Caco-2 (cell line): ENCODE measurements at regions not wholly inside any gene's neighbourhood (a gene's known extent, or its start where the extent isn't known, plus 50 kb on each side); places are given as distances from the start of the nearest gene placed in this dataset.

Source experiments
- BruUV-seq: library from RNA; stranded (reverse); fragments of 400-500 nt; replicated peaks from 2 replicates; lab custom pipeline; 2021; lab: Mats Ljungman, UMichigan
- CTCF ChIA-PET: fragments of 300-600 bp; sonication (Branson Sonifier 250); formaldehyde crosslinking; loops from one replicate; lab custom pipeline; 2022; ENCODE audit warnings: antibody characterized with exemption; lab: Charles Lee
- POLR2A ChIA-PET: fragments of 300-600 bp; sonication (Branson Sonifier 250); formaldehyde crosslinking; loops from one replicate; lab custom pipeline; 2022; ENCODE audit warnings: antibody characterized with exemption; lab: Charles Lee
- DNase-seq, 2 experiments: peaks; one replicate each; pipeline versions ENCODE4 v3.0.0 to v3.0.0-alpha.2; 2020 to 2022
- H3K27me3 ChIP-seq: replicated peaks from 2 replicates; pipeline ENCODE4 v1.6.0; 2011; ENCODE audit warnings: low read length; ENCODE audit not compliant: control insufficient read depth, insufficient read depth
- H3K36me3 ChIP-seq: 2 replicates; pipeline ENCODE4 v1.5.1; 2011; ENCODE audit warnings: low read length; ENCODE audit not compliant: control insufficient read depth, insufficient read depth
- H3K4me1 ChIP-seq: fragments of 250-450 bp; sonication (Bioruptor Pico); 2 replicates; pipeline ENCODE4 v1.5.1; 2020; ENCODE audit warnings: mild to moderate bottlenecking
- H3K4me3 ChIP-seq: 2 replicates; pipeline ENCODE4 v1.5.1; 2011; ENCODE audit warnings: low read depth, mild to moderate bottlenecking, control low read depth, low read length
- H3K9me3 ChIP-seq: fragments of 250-450 bp; sonication (Bioruptor Pico); 2 replicates; pipeline ENCODE4 v1.5.1; 2020; ENCODE audit warnings: mild to moderate bottlenecking, moderate library complexity
- H3K27ac Mint-ChIP-seq: one replicate; pipeline ENCODE4 v1.8.0; 2022; ENCODE audit warnings: mixed read lengths; ENCODE audit not compliant: unreplicated experiment
- H3K27me3 Mint-ChIP-seq: one replicate; pipeline ENCODE4 v1.8.0; 2022; ENCODE audit warnings: mixed read lengths; ENCODE audit not compliant: insufficient read depth, unreplicated experiment
- H3K36me3 Mint-ChIP-seq: one replicate; pipeline ENCODE4 v1.8.0; 2022; ENCODE audit warnings: mild to moderate bottlenecking, mixed read lengths; ENCODE audit not compliant: insufficient read depth, unreplicated experiment
- H3K4me1 Mint-ChIP-seq: one replicate; pipeline ENCODE4 v1.8.0; 2022; ENCODE audit warnings: low read depth, mixed read lengths; ENCODE audit not compliant: unreplicated experiment
- H3K4me3 Mint-ChIP-seq: one replicate; pipeline ENCODE4 v1.8.0; 2022; ENCODE audit warnings: mild to moderate bottlenecking, moderate library complexity, mixed read lengths; ENCODE audit not compliant: unreplicated experiment
- H3K9me3 Mint-ChIP-seq: one replicate; pipeline ENCODE4 v1.8.0; 2022; ENCODE audit warnings: mixed read lengths; ENCODE audit not compliant: unreplicated experiment
- intact Hi-C: fragments of 100-400 bp; cut with micrococcal nuclease; formaldehyde crosslinking; loops from one replicate; pipeline ENCODE4 v1.10.0; 2022; ENCODE audit not compliant: unreplicated experiment
- TF ChIP-seq, protein P1 (sequence below), 2 experiments: fragments of 200-600 bp in 1 of 2; IDR thresholded peaks; 1 replicate in 1 of 2; 2 replicates in 1 of 2; pipeline versions ENCODE4 v1.5.1 to v1.8.0; 2011 to 2022; ENCODE audit warnings: antibody characterized with exemption in 1 of 2, control low read depth in 1 of 2, inconsistent platforms in 1 of 2, low read depth in 1 of 2, low read length in 1 of 2, mild to moderate bottlenecking in 1 of 2, moderate library complexity in 1 of 2; ENCODE audit not compliant: insufficient read depth in 1 of 2, severe bottlenecking in 1 of 2, unreplicated experiment in 1 of 2

- no TSS peak for BruUV-seq
- no peak overlapping the region for H3K4me3 ChIP-seq
- POLR2A ChIA-PET = no interaction called here
These were observed 385.4 kb downstream of the BRINP2 start for GRCh38 chr1:177556163-177556562.

DNA sequence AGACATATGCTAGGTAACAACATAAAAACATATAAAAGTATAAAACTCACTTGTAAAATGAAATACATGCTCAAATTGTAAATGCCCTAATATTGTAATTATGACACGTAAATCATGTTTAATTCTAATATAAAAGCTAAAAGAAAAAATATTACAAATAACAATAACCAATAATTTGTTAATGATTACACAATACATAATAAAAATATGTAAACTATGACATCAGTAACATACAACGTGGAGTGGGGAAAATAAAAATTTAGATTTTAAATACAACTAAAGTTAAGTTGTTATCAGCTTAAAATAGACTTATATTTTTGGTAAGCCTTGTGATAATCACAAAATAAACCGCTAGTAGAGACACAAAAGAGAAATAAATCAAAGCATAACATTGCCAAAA lies 376.4 kb downstream of the BRINP2 start:
- TF ChIP-seq, protein P1, sequence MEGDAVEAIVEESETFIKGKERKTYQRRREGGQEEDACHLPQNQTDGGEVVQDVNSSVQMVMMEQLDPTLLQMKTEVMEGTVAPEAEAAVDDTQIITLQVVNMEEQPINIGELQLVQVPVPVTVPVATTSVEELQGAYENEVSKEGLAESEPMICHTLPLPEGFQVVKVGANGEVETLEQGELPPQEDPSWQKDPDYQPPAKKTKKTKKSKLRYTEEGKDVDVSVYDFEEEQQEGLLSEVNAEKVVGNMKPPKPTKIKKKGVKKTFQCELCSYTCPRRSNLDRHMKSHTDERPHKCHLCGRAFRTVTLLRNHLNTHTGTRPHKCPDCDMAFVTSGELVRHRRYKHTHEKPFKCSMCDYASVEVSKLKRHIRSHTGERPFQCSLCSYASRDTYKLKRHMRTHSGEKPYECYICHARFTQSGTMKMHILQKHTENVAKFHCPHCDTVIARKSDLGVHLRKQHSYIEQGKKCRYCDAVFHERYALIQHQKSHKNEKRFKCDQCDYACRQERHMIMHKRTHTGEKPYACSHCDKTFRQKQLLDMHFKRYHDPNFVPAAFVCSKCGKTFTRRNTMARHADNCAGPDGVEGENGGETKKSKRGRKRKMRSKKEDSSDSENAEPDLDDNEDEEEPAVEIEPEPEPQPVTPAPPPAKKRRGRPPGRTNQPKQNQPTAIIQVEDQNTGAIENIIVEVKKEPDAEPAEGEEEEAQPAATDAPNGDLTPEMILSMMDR (IDR thresholded peaks at IDR 0.05; ENCODE audit: insufficient read depth in 1 of 2, low read depth in 1 of 2, low read length in 1 of 2, severe bottlenecking in 1 of 2, unreplicated experiment in 1 of 2) = no peak
- H3K27me3 Mint-ChIP-seq = no peaks in the 10 kb centered on the region
- intact Hi-C loops = no loop called here

More at GRCh38 chr1:177556163-177556562, 385.4 kb downstream of the BRINP2 start:
- TF ChIP-seq, protein P1 (IDR thresholded peaks at IDR 0.05; ENCODE audit: insufficient read depth in 1 of 2, low read depth in 1 of 2, low read length in 1 of 2, severe bottlenecking in 1 of 2, unreplicated experiment in 1 of 2) = no peak
- peaks cover 3% of the 10 kb centered on the region for H3K27me3 Mint-ChIP-seq
- H3K9me3 ChIP-seq = no peaks in the 10 kb centered on the region
- H3K27ac Mint-ChIP-seq = no peak overlapping the region
- no peaks in the 10 kb centered on the region for H3K36me3 Mint-ChIP-seq
- no peaks in the 10 kb centered on the region for H3K4me1 Mint-ChIP-seq
- H3K27me3 ChIP-seq = no peaks in the 10 kb centered on the region
- H3K4me3 Mint-ChIP-seq = no peak overlapping the region
- intact Hi-C loops = no loop called here
- CTCF ChIA-PET = no interaction called here
- no peaks in the 10 kb centered on the region for H3K9me3 Mint-ChIP-seq
- H3K4me1 ChIP-seq = no peaks in the 10 kb centered on the region
- no peak for DNase-seq
- no peaks in the 10 kb centered on the region for H3K36me3 ChIP-seq

DNA sequence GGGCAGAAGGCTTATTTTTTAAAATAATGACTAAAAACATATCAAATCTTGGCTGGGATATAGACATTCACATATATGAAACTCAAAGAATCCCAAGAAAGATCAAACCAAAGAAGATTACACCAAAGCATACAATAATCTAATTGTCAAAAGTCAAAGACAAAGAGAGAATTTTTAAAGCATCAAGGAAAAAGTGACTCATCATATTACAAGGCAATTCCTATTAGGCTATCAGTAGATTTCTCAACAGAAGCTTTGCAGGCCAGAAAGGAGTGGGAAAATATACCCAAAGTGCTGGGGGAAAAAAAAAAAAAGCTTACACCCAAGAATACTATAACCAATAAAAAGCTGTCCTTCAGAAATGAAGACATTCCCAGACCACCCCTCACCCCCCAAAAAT lies 375.6 kb downstream of the BRINP2 start:
- DNase-seq = no peak
- CTCF ChIA-PET = no interaction called here

More for the DNA sequence above, 376.4 kb downstream of the BRINP2 start:
- Mint-ChIP-seq H3K36me3 (no peaks in the 10 kb centered on the region), H3K27ac (no peak overlapping the region), H3K4me1 (no peaks in the 10 kb centered on the region), H3K4me3 (no peak overlapping the region), H3K9me3 (no peaks in the 10 kb centered on the region)
- no peaks in the 10 kb centered on the region for H3K4me1 ChIP-seq
- H3K9me3 ChIP-seq = no peaks in the 10 kb centered on the region
- ChIA-PET CTCF (no interaction called here), POLR2A (no interaction called here)
- no peak overlapping the region for H3K4me3 ChIP-seq
- no peaks in the 10 kb centered on the region for H3K36me3 ChIP-seq
- no TSS peak for BruUV-seq
- H3K27me3 ChIP-seq = no peaks in the 10 kb centered on the region
- no peak for DNase-seq

More for the DNA sequence above, 375.6 kb downstream of the BRINP2 start:
- no peak overlapping the region for H3K4me3 ChIP-seq
- BruUV-seq = no TSS peak
- H3K36me3 ChIP-seq = no peaks in the 10 kb centered on the region
- no peaks in the 10 kb centered on the region for H3K27me3 ChIP-seq
- intact Hi-C loops = no loop called here
- no peaks in the 10 kb centered on the region for H3K4me1 ChIP-seq
- Mint-ChIP-seq H3K4me1 (no peaks in the 10 kb centered on the region), H3K4me3 (no peak overlapping the region), H3K9me3 (no peaks in the 10 kb centered on the region), H3K27me3 (no peaks in the 10 kb centered on the region), H3K27ac (no peak overlapping the region), H3K36me3 (no peaks in the 10 kb centered on the region)
- POLR2A ChIA-PET = no interaction called here
- TF ChIP-seq, protein P1 (IDR thresholded peaks at IDR 0.05; ENCODE audit: insufficient read depth in 1 of 2, low read depth in 1 of 2, low read length in 1 of 2, severe bottlenecking in 1 of 2, unreplicated experiment in 1 of 2) = no peak
- no peaks in the 10 kb centered on the region for H3K9me3 ChIP-seq
